Neural cell (in vitro differentiated cells): ENCODE measurements at regions not wholly inside any gene's neighbourhood (a gene's known extent, or its start where the extent isn't known, plus 50 kb on each side); places are given as distances from the start of the nearest gene placed in this dataset.

Experiments
- H2AFZ ChIP-seq: fragments of 200-600, 300-800 bp; sonication (generic), shearing (Covaris generic); 2 replicates; pipeline ENCODE4 v1.6.0; 2014; ENCODE audit warnings: low read depth, mild to moderate bottlenecking, antibody characterized with exemption, low read length, moderate library complexity
- H3F3A ChIP-seq: fragments of 200-600 bp; shearing (Covaris generic); 2 replicates; pipeline ENCODE4 v1.6.1; 2016; ENCODE audit warnings: mild to moderate bottlenecking, moderate library complexity, mixed read lengths, antibody characterized with exemption, low read length; ENCODE audit not compliant: insufficient read depth, poor library complexity, severe bottlenecking
- H3K27ac ChIP-seq: fragments of 200-600, 300-800 bp; sonication (generic), shearing (Covaris generic); 2 replicates; pipeline ENCODE4 v1.5.1; 2014; ENCODE audit warnings: mild to moderate bottlenecking, low read length, moderate library complexity
- H3K27me3 ChIP-seq: fragments of 300-800, 200-600 bp; sonication (generic), shearing (Covaris generic); 2 replicates; pipeline ENCODE4 v1.6.0; 2014; ENCODE audit warnings: mild to moderate bottlenecking, low read depth, low read length, moderate library complexity; ENCODE audit not compliant: insufficient read depth
- H3K36me3 ChIP-seq: fragments of 300-800, 200-600 bp; sonication (generic), shearing (Covaris generic); 2 replicates; pipeline ENCODE4 v1.5.1; 2014; ENCODE audit warnings: mild to moderate bottlenecking, antibody characterized with exemption, low read length, moderate library complexity; ENCODE audit not compliant: insufficient read depth
- H3K4me2 ChIP-seq: fragments of 300-800, 200-600 bp; sonication (generic), shearing (Covaris generic); 2 replicates; pipeline ENCODE4 v1.6.0; 2014; ENCODE audit warnings: mild to moderate bottlenecking, low read length
- H3K4me3 ChIP-seq: fragments of 300-800, 200-600 bp; sonication (generic), shearing (Covaris generic); 2 replicates; pipeline ENCODE4 v1.5.1; 2014; ENCODE audit warnings: mild to moderate bottlenecking, low read length, moderate library complexity
- H3K79me2 ChIP-seq: fragments of 200-600 bp; shearing (Covaris generic); replicated peaks from 2 replicates; pipeline ENCODE4 v1.6.0; 2014; ENCODE audit warnings: mild to moderate bottlenecking, low read length, moderate library complexity; ENCODE audit not compliant: insufficient read depth
- H3K9ac ChIP-seq: fragments of 300-800, 200-600 bp; sonication (generic), shearing (Covaris generic); 2 replicates; pipeline ENCODE4 v1.6.1; 2016; ENCODE audit warnings: mild to moderate bottlenecking, low read length, mixed read lengths
- H3K9me2 ChIP-seq: fragments of 200-600 bp; shearing (Covaris generic); 2 replicates; pipeline ENCODE4 v1.6.1; 2016; ENCODE audit warnings: mild to moderate bottlenecking, low read length, mixed read lengths; ENCODE audit not compliant: insufficient read depth
- H3K9me3 ChIP-seq: fragments of 200-600, 300-800 bp; sonication (generic), shearing (Covaris generic); 2 replicates; pipeline ENCODE4 v1.6.1; 2016; ENCODE audit warnings: mild to moderate bottlenecking, mixed run types, low read length, moderate library complexity, mixed read lengths
- H4K20me1 ChIP-seq: fragments of 200-600 bp; shearing (Covaris generic); 2 replicates; pipeline ENCODE4 v1.6.1; 2016; ENCODE audit warnings: mild to moderate bottlenecking, mixed run types; ENCODE audit not compliant: insufficient read depth
- CTCF ChIP-seq: fragments of 450-650 bp; IDR thresholded peaks from 2 replicates; pipeline ENCODE4 v1.5.1; 2014; ENCODE audit warnings: antibody characterized with exemption, mild to moderate bottlenecking, moderate library complexity; ENCODE audit not compliant: poor library complexity, severe bottlenecking
- EP300 ChIP-seq: fragments of 450-650 bp; conservative IDR thresholded peaks from 2 replicates; pipeline ENCODE4 v1.6.1; 2014; ENCODE audit warnings: antibody characterized with exemption, mild to moderate bottlenecking, moderate library complexity; ENCODE audit not compliant: poor library complexity, severe bottlenecking
- EZH2 ChIP-seq: fragments of 200-600, 300-800 bp; shearing (Covaris generic), sonication (generic); IDR thresholded peaks from 2 replicates; pipeline ENCODE4 v1.6.1; 2014; ENCODE audit warnings: antibody characterized with exemption, low read length, borderline replicate concordance, mild to moderate bottlenecking; ENCODE audit not compliant: insufficient read depth, poor library complexity, severe bottlenecking
- MXI1 ChIP-seq: fragments of 450-650 bp; conservative IDR thresholded peaks from 2 replicates; pipeline ENCODE4 v1.6.1; 2014; ENCODE audit warnings: antibody characterized with exemption, mild to moderate bottlenecking; ENCODE audit not compliant: poor library complexity, severe bottlenecking
- POLR2AphosphoS5 ChIP-seq: IDR thresholded peaks from 2 replicates; pipeline ENCODE4 v1.6.1; 2012
- RAD21 ChIP-seq: fragments of 450-650 bp; conservative IDR thresholded peaks from 2 replicates; pipeline ENCODE4 v1.6.1; 2014; ENCODE audit warnings: antibody characterized with exemption, mild to moderate bottlenecking, moderate library complexity
- REST ChIP-seq: IDR thresholded peaks from 2 replicates; pipeline ENCODE4 v1.6.1; 2012; ENCODE audit warnings: borderline replicate concordance
- SMC3 ChIP-seq: fragments of 450-650 bp; conservative IDR thresholded peaks from 2 replicates; pipeline ENCODE4 v1.6.1; 2014; ENCODE audit warnings: antibody characterized with exemption, mild to moderate bottlenecking, moderate library complexity; ENCODE audit not compliant: poor library complexity
- TAF1 ChIP-seq: IDR thresholded peaks from 2 replicates; pipeline ENCODE4 v1.6.1; 2012; ENCODE audit warnings: low read depth

GRCh38 chr10:3961082-3961481 lies 176.1 kb upstream of the KLF6 start:
- H3F3A ChIP-seq: no peaks in the 10 kb centered on the region
- no peaks in the 10 kb centered on the region for H3K9me2 ChIP-seq
- no peak overlapping the region for H3K4me2 ChIP-seq
- no peaks in the 10 kb centered on the region for H3K36me3 ChIP-seq
- H2AFZ ChIP-seq: no peak overlapping the region
- no peak overlapping the region for H3K9ac ChIP-seq
- TF ChIP-seq MXI1: no peak
- TF ChIP-seq SMC3: no peak
- TF ChIP-seq REST: no peak
- no peak for TF ChIP-seq EP300
- no peak for TF ChIP-seq TAF1
- no peak for TF ChIP-seq RAD21
- no peak for TF ChIP-seq EZH2
- no peak for TF ChIP-seq POLR2AphosphoS5
- no peak for TF ChIP-seq CTCF
- H4K20me1 ChIP-seq: no peaks in the 10 kb centered on the region
- H3K27me3 ChIP-seq: no peaks in the 10 kb centered on the region
- H3K27ac ChIP-seq: no peak overlapping the region
- H3K79me2 ChIP-seq: no peaks in the 10 kb centered on the region
- H3K9me3 ChIP-seq: no peaks in the 10 kb centered on the region
- H3K4me3 ChIP-seq: no peak overlapping the region

GRCh38 chr10:3960496-3960895 lies 175.5 kb upstream of the KLF6 start:
- no peak overlapping the region for H3K27ac ChIP-seq
- H2AFZ ChIP-seq: no peak overlapping the region
- no peak overlapping the region for H3K9ac ChIP-seq
- H3F3A ChIP-seq: no peaks in the 10 kb centered on the region
- H3K36me3 ChIP-seq: no peaks in the 10 kb centered on the region
- no peak overlapping the region for H3K4me2 ChIP-seq
- H4K20me1 ChIP-seq: no peaks in the 10 kb centered on the region
- H3K4me3 ChIP-seq: no peak overlapping the region
- TF ChIP-seq RAD21: no peak
- H3K9me2 ChIP-seq: no peaks in the 10 kb centered on the region
- H3K79me2 ChIP-seq: no peaks in the 10 kb centered on the region
- H3K27me3 ChIP-seq: no peaks in the 10 kb centered on the region
- no peaks in the 10 kb centered on the region for H3K9me3 ChIP-seq
